GM23338 (cell line): ENCODE measurements at regions not wholly inside any gene's neighbourhood (a gene's known extent, or its start where the extent isn't known, plus 50 kb on each side); places are given as distances from the start of the nearest gene placed in this dataset.

Experiments
- ATAC-seq: fragments of 200-7000 bp; cut with Tn5 transposase; 3 replicates; pipeline ENCODE4 v1.9.1; 2020
- DNase-seq: peaks from one replicate; pipeline ENCODE4 v3.0.0-alpha.2; 2015; ENCODE audit warnings: low spot score
- H2AFZ ChIP-seq: fragments of 200-600 bp; sonication (generic); 2 replicates; pipeline ENCODE4 v1.8.0; 2016; ENCODE audit warnings: antibody characterized with exemption, mild to moderate bottlenecking, moderate library complexity
- H3F3A ChIP-seq: fragments of 200-600 bp; sonication (generic); replicated peaks from 2 replicates; pipeline ENCODE4 v1.8.0; 2017; ENCODE audit warnings: antibody characterized with exemption, mixed run types, low read depth
- H3K27ac ChIP-seq: fragments of 200-600 bp; sonication (generic); 2 replicates; pipeline ENCODE4 v1.6.1; 2016; ENCODE audit warnings: low read depth
- H3K27me3 ChIP-seq: fragments of 200-600 bp; sonication (generic); 2 replicates; pipeline ENCODE4 v1.8.0; 2016; ENCODE audit warnings: mild to moderate bottlenecking, mixed run types, moderate library complexity; ENCODE audit not compliant: insufficient read depth
- H3K36me3 ChIP-seq: fragments of 200-600 bp; sonication (generic); 2 replicates; pipeline ENCODE4 v1.8.0; 2016; ENCODE audit warnings: mild to moderate bottlenecking; ENCODE audit not compliant: insufficient read depth
- H3K4me1 ChIP-seq: fragments of 200-600 bp; sonication (generic); 2 replicates; pipeline ENCODE4 v1.8.0; 2016; ENCODE audit warnings: mild to moderate bottlenecking, moderate library complexity; ENCODE audit not compliant: insufficient read depth
- H3K4me2 ChIP-seq: fragments of 200-600 bp; sonication (generic); 2 replicates; pipeline ENCODE4 v1.7.1; 2017; ENCODE audit warnings: mixed run types
- H3K4me3 ChIP-seq: fragments of 200-600 bp; sonication (generic); 2 replicates; pipeline ENCODE4 v1.6.1; 2016; ENCODE audit warnings: mixed run types
- H3K79me2 ChIP-seq: fragments of 200-600 bp; sonication (generic); replicated peaks from 2 replicates; pipeline ENCODE4 v1.8.0; 2017; ENCODE audit warnings: mild to moderate bottlenecking; ENCODE audit not compliant: insufficient read depth
- H3K9me2 ChIP-seq: fragments of 200-600 bp; sonication (generic); 2 replicates; pipeline ENCODE4 v1.8.0; 2017; ENCODE audit not compliant: insufficient read depth
- H4K20me1 ChIP-seq: fragments of 200-600 bp; sonication (generic); replicated peaks from 2 replicates; pipeline ENCODE4 v1.8.0; 2017; ENCODE audit warnings: mild to moderate bottlenecking; ENCODE audit not compliant: insufficient read depth
- H3K27ac Mint-ChIP-seq: 2 replicates; pipeline ENCODE4 v1.8.0; 2020; ENCODE audit warnings: inconsistent platforms, mild to moderate bottlenecking, moderate library complexity, mixed read lengths
- H3K27me3 Mint-ChIP-seq: 3 replicates; pipeline ENCODE4 v1.8.0; 2022; ENCODE audit warnings: low read depth, mild to moderate bottlenecking, moderate library complexity, mixed read lengths, inconsistent platforms; ENCODE audit not compliant: insufficient read depth, poor library complexity
- H3K36me3 Mint-ChIP-seq: 3 replicates; pipeline ENCODE4 v1.8.0; 2021; ENCODE audit warnings: low read depth, mild to moderate bottlenecking, inconsistent platforms, moderate library complexity, mixed read lengths
- H3K4me1 Mint-ChIP-seq: 3 replicates; pipeline ENCODE4 v1.8.0; 2020; ENCODE audit warnings: mild to moderate bottlenecking, inconsistent platforms, mixed read lengths
- H3K4me3 Mint-ChIP-seq: 3 replicates; pipeline ENCODE4 v1.8.0; 2021; ENCODE audit warnings: moderate library complexity, mild to moderate bottlenecking, inconsistent platforms, mixed read lengths
- H3K9me3 Mint-ChIP-seq: 3 replicates; pipeline ENCODE4 v1.8.0; 2020; ENCODE audit warnings: moderate library complexity, mild to moderate bottlenecking, inconsistent platforms, mixed read lengths
- CREB1 ChIP-seq: fragments of 250-450 bp; sonication (Bioruptor Pico); IDR thresholded peaks from 2 replicates; pipeline ENCODE4 v1.5.0; 2020; ENCODE audit warnings: low read depth, mild to moderate bottlenecking, moderate library complexity
- CTCF ChIP-seq, 2 experiments: fragments of 200-600 bp in 1 of 2; sonication (generic) in 1 of 2; conservative IDR thresholded peaks; 2 replicates each; pipeline versions ENCODE4 v1.5.1 to v1.6.1; 2016 to 2017; ENCODE audit warnings: antibody characterized with exemption in 2 of 2, low read depth in 2 of 2, mild to moderate bottlenecking in 2 of 2, moderate library complexity in 1 of 2
- EZH2 ChIP-seq: fragments of 200-600 bp; sonication (generic); IDR thresholded peaks from one replicate; pipeline ENCODE4 v1.8.0; 2017; ENCODE audit warnings: antibody characterized with exemption, mild to moderate bottlenecking, low read depth; ENCODE audit not compliant: unreplicated experiment
- JUNB ChIP-seq: IDR thresholded peaks from one replicate; pipeline ENCODE4 v1.6.1; 2016; ENCODE audit warnings: antibody characterized with exemption; ENCODE audit not compliant: unreplicated experiment
- NANOG ChIP-seq: IDR thresholded peaks from 2 replicates; pipeline ENCODE4 v1.6.1; 2016; ENCODE audit warnings: antibody characterized with exemption, borderline replicate concordance
- POLR2AphosphoS5 ChIP-seq: IDR thresholded peaks from 2 replicates; pipeline ENCODE4 v1.6.1; 2016; ENCODE audit warnings: antibody characterized with exemption, low read depth
- REST ChIP-seq: IDR thresholded peaks from one replicate; pipeline ENCODE4 v1.6.1; 2018; ENCODE audit warnings: antibody characterized with exemption; ENCODE audit not compliant: unreplicated experiment
- STAT1 ChIP-seq: IDR thresholded peaks from one replicate; pipeline ENCODE4 v1.6.1; 2016; ENCODE audit warnings: antibody characterized with exemption; ENCODE audit not compliant: unreplicated experiment
- ZNF114 ChIP-seq: fragments of 250-450 bp; sonication (Bioruptor Pico); IDR thresholded peaks from 2 replicates; pipeline ENCODE4 v1.5.0; 2020; ENCODE audit warnings: mild to moderate bottlenecking, moderate library complexity
- ZNF331 ChIP-seq: fragments of 250-450 bp; sonication (Bioruptor Pico); IDR thresholded peaks from 2 replicates; pipeline ENCODE4 v1.5.0; 2020; ENCODE audit warnings: low read depth, mild to moderate bottlenecking, moderate library complexity

- TF ChIP-seq REST (no peak), ZNF331 (no peak), POLR2AphosphoS5 (no peak), CREB1 (CRISPR knock-in tag) (no peak), EZH2 (no peak), ZNF114 (CRISPR knock-in tag) (no peak), STAT1 (no peak), CTCF (conservative IDR thresholded peaks at IDR 0.05; ENCODE audit: low read depth in 2 of 2) (no peak), JUNB (no peak)
These were observed 268.7 kb downstream of the MTX2 start (continued) for GRCh38 chr2:176537932-176538331.

- Histone ChIP-seq H3K79me2 (no peaks in the 10 kb centered on the region), H3K4me2 (no peak overlapping the region), H4K20me1 (no peaks in the 10 kb centered on the region), H2AFZ (no peak overlapping the region), H3F3A (no peaks in the 10 kb centered on the region), H3K9me2 (no peaks in the 10 kb centered on the region), H3K4me1 (no peaks in the 10 kb centered on the region; the same call in 1 of the 2 replicates), H3K4me3 (no peak overlapping the region), H3K27me3 (no peaks in the 10 kb centered on the region), H3K27ac (no peak overlapping the region), H3K36me3 (no peaks in the 10 kb centered on the region)
- Mint-ChIP-seq H3K36me3 (no peaks in the 10 kb centered on the region), H3K27ac (no peak overlapping the region), H3K9me3 (no peaks in the 10 kb centered on the region), H3K27me3 (peaks cover 4% of the 10 kb centered on the region), H3K4me1 (no peaks in the 10 kb centered on the region), H3K4me3 (no peak overlapping the region)
- ATAC-seq (no peak), DNase-seq (no peak)
- TF ChIP-seq REST (no peak), NANOG (no peak), POLR2AphosphoS5 (no peak), JUNB (no peak), CTCF (conservative IDR thresholded peaks at IDR 0.05; ENCODE audit: low read depth in 2 of 2) (no peak), STAT1 (no peak)
These were observed 271.8 kb downstream of the MTX2 start for GRCh38 chr2:176540995-176541394.
